GDM1 (cell line): ENCODE measurements at regions not wholly inside any gene's neighbourhood (a gene's known extent, or its start where the extent isn't known, plus 50 kb on each side); places are given as distances from the start of the nearest gene placed in this dataset.

Experiments used
- DNase-seq: peaks from one replicate; lab custom pipeline; 2025; lab: John Stamatoyannopoulos, UW

DNA sequence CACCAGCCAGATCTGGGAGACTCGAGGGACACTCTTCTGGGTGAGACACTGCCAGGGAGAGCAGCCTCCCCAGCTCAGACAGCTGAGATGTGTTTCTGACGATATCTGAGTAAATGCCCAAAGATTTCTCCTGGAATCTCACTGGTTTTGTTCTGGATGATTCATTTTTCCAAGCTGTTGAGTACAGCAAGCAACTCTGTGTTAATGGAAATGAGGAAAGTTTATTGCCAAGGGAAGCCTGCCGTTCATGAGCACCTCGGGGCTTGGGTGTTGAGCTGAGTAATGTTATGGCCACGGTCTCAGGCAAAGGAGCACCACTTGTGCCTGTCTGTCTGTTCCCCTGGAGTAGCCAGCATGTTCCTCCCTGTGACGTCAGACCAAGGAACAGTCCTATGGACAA lies 1132.4 kb downstream of the BRD1 start:
- no peak for DNase-seq

DNA sequence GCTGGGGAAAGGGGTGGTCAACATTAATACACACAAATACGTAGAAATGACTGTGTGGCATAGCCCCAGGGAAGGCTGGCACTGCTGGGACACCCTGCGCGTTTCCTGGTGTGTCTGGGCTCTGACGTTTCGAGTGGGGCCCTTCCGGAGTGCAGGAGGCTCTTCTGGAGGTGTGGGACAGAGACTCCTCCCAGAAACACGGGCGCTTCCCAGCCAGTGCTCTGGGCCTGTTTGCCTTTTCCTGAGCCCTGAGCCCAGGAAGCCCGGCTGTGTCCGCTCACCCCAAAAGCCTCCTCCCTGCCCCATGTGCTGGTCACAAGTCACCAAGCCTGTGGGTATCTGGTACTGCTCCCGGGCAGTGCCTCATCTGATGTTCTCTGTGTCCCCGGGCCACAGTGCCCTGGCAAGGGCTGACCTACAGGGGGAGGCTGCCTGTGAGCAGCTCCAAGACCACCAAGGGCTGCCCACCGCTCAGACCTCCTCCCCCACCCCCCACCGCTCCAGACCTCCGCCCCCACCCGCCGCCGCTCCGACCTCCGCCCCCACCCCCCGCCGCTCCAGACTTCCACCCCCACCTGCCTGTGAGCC lies 1133.3 kb downstream of the BRD1 start:
- DNase-seq = no peak

DNA sequence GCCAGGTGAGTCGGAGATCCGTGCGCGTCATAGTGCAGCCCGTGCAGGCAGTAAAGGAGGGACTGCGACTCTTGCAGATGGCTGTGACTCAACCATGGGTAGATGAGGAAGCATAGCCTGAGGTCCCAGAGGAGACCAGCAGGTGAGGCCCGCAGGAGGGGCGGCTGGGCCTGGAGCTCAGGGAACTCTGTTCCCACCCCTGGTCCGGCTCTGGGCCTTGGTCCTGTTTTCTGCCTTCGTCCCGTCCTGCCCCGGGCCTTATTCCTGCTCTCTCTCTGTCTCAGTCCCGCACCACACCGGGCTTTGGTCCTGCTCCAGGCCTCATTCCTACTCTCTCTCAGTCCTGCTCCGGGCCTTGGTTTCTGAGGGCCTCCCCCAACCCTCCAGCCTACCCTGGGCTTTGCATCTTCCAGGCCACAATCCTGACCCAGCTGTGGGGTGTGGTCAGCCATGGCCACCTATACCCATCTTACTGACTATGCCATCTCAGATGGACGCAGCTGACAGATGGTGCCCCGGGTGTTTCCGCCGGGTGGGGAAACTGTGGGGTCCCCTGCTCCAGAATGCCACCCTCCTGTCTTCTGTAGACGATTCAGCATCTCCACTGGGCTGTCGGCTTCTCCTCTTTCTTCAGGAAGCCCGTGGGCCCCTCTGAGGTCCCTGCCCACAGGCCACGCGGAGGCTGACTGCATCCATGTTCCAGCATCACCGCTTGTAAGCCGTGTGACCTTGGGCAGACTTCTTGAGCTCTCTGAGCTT lies 1134.1 kb downstream of the BRD1 start:
- no peak for DNase-seq

DNA sequence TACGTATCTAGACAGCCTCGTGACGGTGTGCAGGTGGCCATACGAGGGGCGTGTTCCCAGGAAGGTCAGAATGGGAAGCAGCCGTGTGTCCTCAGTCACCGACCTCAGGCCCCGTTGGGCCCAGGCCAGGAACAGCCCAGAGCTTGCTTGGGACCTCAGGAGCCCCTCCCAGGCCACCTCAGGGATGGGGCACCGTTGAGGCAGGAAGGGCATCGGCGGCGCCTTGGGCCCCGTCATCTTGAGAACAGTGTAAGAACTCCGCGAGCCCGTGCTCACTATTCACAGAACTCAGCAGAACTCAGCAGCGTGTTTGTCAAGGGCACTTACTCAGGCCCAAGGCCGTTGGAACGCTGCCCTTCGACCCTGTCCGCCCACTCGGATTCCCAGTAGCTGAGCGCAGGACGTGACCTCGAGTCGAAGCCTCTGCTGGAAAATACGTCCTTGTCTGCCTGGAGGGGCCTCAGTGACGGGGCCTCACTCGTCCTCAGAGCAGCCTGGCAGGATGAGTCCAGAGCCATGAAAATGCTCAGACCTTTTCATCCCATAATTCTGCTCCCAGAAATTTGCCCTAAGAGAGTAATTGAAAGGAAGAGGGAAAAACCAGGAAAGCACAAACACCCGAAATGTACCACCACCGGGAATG lies 1134.8 kb downstream of the BRD1 start:
- no peak for DNase-seq

DNA sequence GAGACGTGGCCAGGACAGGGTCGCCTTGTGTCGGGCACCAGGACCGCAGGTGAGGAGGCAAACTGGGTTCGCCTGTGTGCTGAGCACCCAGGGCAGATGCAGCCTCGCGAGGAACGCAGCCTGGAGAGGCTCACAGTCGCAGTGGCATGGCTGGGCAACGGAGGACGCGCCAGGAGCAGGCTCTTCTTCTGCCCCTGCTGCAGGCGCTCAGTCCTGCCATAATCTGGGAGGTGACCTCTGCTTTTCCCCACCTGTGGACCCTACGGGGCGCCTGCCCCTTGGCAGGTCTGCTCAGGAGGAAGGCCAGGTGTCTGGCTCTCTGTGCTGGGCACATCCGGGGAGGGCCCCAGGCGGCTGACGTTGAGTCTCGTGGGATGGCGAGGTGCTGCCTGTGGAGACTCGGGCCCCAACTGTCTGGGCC lies 1136.2 kb downstream of the BRD1 start:
- DNase-seq = no peak

DNA sequence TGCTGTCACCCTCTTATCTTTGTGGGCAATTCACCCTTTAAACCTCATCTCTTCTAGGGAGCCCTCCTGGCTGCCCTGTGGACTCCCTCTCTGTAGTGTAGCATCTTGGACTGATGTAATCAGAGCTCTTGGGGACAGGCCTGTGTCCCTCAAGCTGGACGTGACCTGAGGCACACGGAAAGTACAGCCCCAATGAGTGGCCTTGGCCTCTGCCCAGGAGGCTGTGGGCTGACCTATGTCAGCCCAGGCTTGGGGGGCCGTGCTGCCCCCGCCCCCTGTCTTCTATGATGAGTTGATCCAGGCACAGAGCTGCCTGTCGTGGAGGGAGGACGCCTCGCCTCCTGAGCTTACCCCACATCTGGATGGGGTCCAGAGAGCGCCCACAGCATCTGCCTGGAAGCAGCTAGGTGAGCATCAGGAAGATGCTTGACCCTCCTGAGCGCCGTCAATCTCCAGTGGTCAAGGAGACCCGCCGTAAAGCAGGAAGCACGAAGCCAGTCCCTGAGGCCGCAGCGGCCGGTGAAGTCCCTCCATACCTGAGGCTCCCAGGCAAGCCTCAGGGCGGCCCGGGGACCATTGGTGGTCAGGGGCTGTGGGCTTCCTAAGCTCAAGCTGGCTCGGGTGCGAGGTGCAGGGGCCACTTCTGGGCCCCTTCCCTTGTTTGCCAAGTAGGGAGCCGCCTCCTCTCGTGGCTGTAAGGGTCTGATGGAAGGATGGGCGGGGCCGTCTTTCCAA lies 1136.9 kb downstream of the BRD1 start:
- DNase-seq = no peak

DNA sequence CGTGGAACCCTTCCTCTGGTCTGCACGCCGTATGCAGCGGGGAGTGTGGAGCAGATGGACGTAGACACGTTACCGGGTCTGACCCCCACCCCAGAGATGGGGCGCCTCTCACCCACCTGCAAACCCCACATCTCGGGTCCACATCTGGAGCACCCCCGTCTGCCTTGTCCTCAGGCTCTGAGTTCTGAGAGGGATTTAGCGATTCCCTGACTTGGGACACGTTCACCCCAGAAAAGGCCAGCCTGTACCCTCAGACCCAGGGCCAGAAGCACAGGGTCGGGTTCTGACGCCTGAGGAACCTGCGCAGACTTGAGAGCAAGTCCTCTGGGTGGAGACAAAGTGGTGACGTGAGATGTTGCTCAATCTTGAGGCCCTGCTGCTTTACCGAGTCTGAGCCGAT lies 1138.5 kb downstream of the BRD1 start:
- no peak for DNase-seq

DNA sequence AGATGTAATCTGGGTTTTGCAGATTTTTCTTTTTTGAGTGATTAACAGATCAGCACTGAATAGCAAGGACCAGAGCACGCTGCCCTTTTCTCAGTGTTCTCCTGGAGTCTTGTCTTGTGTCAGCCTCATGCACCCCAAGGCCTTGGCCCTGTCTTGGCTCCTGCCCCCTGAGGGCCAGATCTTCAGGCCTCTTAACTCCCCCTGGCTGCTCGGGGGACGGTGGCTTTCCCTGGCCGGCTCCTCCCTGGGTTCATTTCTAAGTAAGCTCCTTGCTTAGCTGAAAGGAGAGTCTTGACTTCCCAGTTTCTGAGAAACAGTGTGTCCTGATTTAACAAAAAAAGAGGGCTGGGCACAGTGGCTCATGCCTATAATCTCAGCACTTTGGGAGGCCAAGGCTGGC lies 1139.3 kb downstream of the BRD1 start:
- no peak for DNase-seq

DNA sequence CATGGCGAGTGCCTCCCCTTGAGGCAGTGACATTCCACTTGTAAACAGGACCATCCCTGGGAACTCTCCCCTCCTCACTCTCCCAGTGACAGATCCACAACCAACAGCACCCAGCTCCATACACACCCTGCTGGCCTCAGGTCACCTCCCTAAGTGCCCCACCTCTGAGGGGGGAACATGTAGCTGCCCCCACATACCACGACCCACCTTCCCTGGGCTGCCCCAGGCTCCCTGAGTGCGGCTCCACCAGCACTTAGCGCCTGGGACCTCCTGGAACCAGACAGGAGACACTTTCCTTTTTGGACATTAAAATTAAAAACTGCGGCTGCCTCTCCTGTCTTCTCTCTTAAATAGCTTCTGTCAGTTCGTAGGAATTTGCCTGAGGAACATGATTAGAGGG lies 1140.1 kb downstream of the BRD1 start:
- DNase-seq = no peak

DNA sequence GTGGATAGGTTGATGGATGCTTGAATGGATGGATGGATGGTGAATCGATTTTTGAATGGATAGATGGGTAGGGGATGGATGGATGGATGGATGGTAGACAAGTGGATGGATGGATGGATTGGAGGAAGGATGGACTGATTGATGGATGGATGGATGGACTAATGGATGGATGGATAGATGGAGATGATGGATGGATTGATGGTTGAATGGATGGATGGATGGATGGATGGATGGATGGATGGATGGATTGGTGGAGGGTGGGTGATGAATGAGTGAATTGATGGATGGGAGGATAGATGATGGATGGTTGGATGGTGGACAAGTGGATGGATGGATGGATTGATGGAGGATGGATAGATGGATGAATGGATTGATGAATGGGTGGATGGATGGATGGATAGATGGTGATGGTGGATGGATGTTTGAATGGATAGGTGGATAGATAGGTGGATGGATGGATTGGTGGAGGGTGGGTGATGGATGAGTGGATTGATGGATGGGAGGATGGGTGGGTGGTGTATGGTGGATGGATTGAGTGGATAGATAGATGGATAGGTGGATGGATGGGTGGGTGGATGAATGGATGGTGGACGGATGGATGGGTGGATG lies 1140.9 kb downstream of the BRD1 start:
- no peak for DNase-seq

DNA sequence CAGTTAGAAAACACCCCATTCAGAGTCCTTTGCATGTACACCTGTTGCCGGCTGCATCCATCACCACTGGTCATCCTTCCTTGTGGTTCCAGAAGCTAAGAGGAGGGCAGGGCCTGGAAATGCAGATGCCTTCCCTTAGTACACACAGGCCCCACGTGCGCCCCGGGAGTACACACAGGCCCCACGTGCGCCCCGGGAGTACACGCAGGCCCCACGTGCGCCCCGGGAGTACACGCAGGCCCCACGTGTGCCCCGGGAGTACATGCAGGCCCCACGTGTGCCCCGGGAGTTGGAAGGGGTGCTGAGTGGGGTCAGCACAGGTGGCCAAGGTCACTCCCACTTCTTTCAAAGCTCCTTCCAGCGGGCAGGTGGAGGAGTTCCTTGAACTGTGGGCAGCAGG lies 1141.9 kb downstream of the BRD1 start:
- no peak for DNase-seq

DNA sequence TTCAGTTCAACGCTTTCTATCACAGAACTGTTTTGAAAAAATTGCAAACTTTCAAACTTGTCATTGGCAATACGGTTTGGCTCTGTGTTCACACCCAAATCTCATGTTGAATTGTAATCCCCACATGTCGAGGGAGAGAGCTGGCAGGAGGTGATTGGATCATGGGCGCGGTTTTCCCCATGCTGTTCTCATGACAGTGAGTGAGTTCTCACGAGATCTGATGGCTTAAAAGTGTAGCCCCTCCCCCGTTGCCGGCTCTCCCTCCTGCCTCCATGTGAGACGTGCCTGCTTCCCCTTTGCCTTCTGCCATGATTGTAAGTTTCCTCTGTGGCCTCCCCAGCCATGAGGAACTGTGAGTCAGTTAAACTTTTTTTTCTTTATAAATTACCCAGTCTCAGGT lies 1144.0 kb downstream of the BRD1 start:
- DNase-seq = no peak

DNA sequence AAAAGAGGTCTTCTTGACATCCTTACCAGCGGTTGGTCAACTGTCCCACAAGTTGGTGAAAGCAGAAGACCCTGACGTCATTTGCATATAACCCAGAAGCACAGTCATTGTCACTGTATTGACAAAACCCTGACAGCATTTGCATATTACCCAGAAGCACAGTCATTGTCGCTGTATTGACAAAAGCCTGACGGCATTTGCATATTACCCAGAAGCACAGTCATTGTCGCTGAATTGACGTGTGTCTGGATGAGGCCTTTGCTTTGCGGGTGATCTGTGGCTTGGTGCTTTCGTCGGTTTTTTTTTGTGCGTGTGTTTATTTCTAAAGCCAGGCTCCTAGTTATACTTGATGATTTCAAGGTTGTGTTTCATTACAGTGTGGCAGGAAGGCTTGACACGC lies 1145.2 kb downstream of the BRD1 start:
- no peak for DNase-seq

DNA sequence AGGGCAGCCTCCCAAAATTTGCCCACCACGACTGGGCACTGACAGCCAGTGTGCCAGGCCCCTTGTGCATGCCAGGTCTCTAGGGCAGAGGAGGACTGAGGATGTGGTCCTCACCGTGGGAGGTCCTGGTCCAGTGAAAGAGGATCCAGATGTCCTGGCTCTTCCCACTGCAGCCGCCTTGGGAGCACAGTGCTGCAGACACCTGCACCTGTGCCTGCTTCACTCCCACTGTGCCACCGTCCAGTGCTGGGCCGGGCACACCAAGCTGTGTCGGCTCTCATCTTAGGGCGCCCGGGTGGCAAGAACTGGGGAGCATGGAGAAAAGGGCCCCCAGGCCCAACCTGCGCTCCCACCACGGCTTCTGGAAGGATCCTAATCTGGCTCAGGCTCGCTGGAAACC lies 1147.1 kb downstream of the BRD1 start:
- no peak for DNase-seq

DNA sequence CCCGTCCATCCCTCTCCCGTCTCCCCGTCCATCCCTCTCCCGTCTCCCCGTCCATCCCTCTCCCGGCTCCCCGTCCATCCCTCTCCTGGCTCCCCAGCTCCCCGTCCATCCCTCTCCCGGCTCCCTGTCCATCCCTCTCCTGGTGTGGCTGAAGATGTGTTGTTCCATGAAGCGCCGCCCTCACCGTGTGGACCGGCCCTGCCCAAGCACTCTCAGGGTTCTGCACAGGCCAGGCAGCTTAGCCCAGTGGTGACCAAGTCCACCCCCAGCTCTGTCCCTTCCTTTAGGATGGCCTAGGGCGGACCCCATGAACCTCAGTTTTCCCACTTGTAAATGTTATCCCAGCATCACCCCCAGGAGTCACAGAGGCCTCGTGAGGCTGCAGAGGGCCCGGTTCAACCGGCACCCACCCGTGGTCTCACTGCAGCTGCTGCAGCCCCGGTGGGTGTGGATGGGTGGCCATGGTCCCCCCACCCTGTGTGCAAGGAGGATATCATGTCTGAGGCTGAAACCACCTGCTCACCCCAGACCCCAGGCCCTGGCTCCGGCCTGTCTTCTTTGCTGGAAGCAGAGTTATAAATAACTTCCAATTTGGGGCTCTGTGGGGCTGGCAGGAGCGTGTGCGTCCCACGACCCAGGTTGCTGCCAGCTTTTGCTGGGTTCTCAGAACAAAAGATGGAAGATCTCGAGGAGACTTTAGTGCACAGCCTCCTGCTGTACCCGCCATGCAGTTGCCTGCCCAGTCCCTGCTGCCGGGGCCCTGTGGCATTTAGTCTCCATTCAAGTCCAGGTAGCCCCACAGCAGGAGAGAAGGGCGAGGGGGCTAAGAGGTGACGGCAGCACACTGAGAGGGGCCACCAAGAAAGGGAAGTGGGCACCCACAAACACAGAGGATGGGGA lies 1147.8 kb downstream of the BRD1 start:
- DNase-seq = no peak

DNA sequence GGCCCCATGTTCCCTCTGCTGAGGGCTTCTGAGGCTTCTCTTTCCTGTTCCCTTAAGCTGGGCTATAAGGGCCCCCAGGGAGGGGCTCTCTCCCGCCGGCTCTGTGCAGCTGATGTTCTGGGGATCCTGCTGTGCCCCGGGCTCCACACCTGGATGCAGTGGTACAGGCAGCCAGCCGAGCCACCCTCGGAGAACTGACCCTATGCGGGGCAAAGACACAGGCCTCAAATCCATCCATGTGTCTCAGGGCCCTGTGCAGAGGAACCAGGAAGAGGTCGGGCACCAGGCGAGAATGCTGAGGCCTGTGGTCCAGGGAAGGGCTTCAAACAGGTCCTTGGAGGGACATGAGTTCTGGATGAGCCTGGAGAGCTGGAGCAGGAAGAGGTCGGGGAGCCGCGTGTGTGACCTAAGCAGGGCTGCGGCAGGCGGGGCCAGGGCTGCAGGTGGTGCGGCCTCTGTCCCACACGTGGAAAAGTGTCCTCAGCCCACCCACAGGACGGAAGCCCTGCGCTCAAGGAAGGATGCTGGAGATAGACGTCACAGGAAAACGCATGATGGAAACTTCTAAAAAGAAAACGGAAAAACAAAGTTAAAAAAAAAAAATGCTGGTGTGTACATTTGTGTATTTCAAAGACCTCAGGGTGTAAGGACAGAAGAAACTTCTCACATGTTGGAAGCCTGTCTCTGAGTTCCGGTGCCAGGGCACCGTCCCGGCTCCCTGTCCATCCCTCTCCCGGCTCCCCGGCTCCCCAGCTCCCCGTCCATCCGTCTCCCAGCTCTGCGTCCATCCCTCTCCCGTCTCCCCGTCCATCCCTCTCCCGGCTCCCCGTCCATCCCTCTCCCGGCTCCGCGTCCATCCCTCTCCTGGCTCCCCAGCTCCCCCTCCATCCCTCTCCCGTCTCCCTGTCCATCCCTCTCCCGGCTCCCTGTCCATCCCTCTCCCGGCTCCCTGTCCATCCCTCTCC lies 1149.2 kb downstream of the BRD1 start:
- no peak for DNase-seq

DNA sequence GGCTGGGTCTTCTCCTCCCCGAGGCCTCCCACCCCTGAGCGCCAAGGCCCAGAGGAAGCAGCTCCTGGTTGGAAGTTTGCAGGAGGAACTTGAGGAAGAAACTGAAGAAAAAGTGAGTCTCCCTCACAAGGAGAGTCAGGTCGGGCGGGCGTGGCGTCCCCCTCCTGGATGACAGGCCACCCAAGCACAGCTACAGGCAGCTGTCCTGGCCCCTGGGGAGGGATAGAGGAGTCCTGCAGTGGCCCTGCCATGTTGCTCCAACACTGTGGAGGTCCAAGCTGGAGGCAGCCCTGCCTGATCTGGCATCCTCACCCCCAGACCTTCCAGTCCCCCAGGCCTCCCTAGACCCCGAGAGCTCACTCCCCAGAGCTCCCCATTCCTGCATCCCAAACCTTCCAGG lies 1150.1 kb downstream of the BRD1 start:
- DNase-seq = no peak

DNA sequence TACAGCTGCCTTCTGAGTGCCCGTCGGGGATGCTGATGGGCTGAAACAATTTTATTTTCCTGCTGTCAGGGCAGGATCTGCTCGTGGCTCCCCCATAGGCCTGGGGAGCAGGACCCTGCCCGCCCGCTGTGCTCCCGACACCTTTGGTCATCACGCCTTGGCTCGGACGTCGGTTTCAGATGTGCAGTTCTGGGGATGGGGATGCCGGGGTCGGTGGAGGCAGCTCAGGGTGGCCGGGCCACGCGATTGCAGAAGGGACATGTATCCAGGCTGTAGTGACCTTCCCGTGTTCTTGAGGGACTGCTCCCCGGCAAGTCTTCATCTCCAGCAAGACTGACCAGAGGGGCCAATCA lies 1150.5 kb downstream of the BRD1 start:
- DNase-seq = no peak

DNA sequence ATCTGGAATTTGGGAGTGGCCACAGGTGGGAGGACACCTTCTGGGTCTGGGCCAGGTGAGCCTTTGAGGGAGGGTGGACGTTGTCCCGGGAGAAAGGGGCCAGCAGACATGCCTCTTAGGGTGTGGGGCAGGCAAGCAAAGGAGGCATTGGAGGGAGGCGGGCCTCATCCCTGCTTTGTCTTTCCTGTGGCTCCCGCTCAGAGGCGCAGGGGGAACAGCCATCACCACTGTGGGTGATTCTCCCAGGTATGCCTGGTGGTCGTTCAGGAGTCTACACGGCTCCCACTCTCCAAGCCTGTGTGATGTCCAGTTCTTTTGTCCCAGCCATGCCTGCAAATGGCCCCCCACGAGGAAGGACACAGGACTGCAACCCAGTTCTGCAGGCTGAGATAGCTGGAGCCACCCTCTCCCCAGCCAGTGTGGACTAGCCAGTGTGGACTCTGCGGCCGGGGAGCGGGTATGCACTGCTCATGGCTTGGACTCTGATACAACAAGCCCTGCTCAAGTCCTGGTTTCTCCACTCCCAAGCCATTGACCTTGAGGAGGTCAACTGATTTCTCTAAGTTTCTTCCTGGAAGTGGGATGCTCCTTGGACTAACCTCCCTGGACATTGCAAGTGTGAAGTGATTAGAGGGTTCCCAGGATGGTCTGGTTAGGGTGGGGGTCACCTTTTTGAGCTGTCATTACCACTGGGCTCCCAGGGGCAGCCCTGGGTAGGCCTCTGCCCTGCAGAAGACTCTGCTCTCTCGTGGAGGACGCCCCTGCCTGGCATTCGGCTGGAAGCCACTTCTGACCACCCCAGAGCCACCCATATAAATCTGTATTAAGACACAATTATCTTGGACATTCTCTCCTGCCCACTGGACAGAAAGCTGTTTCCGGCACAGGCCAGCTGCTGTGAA lies 1151.2 kb downstream of the BRD1 start:
- no peak for DNase-seq
